KMS-11 (cell line): ENCODE measurements at regions not wholly inside any gene's neighbourhood (a gene's known extent, or its start where the extent isn't known, plus 50 kb on each side); places are given as distances from the start of the nearest gene placed in this dataset.

Experiments
- H2AFZ ChIP-seq: fragments of 200-600 bp; sonication (generic); 2 replicates; pipeline ENCODE4 v1.6.1; 2016; ENCODE audit warnings: antibody characterized with exemption, mixed run types, low read depth
- H3K27ac ChIP-seq: fragments of 200-600 bp; sonication (generic); 2 replicates; pipeline ENCODE4 v1.6.1; 2016; ENCODE audit warnings: mild to moderate bottlenecking, mixed run types
- H3K27me3 ChIP-seq: fragments of 200-600 bp; sonication (generic); 2 replicates; pipeline ENCODE4 v1.6.1; 2017; ENCODE audit warnings: mild to moderate bottlenecking, low read depth, mixed run types, moderate library complexity; ENCODE audit not compliant: insufficient read depth
- H3K36me3 ChIP-seq: fragments of 200-600 bp; sonication (generic); 2 replicates; pipeline ENCODE4 v1.6.1; 2017; ENCODE audit warnings: mild to moderate bottlenecking, mixed run types; ENCODE audit not compliant: insufficient read depth
- H3K4me1 ChIP-seq: fragments of 200-600 bp; sonication (generic); 2 replicates; pipeline ENCODE4 v1.6.1; 2016; ENCODE audit warnings: mild to moderate bottlenecking, low read depth, mixed run types; ENCODE audit not compliant: poor library complexity, severe bottlenecking
- H3K4me2 ChIP-seq: fragments of 200-600 bp; sonication (generic); 2 replicates; pipeline ENCODE4 v1.7.0; 2016; ENCODE audit warnings: mild to moderate bottlenecking, mixed run types
- H3K4me3 ChIP-seq: fragments of 200-600 bp; sonication (generic); IDR thresholded peaks from 2 replicates; pipeline ENCODE4 v1.6.1; 2017; ENCODE audit warnings: low read depth, low read length, mixed read lengths; ENCODE audit not compliant: insufficient read depth
- H3K79me2 ChIP-seq: fragments of 200-600 bp; sonication (generic); 2 replicates; pipeline ENCODE4 v1.6.1; 2016; ENCODE audit warnings: low read depth, mixed run types; ENCODE audit not compliant: insufficient read depth
- H3K9ac ChIP-seq: fragments of 200-600 bp; sonication (generic); 2 replicates; pipeline ENCODE4 v1.6.1; 2016; ENCODE audit warnings: mild to moderate bottlenecking, mixed run types
- H4K20me1 ChIP-seq: fragments of 200-600 bp; sonication (generic); 2 replicates; pipeline ENCODE4 v1.6.1; 2016; ENCODE audit warnings: mild to moderate bottlenecking, mixed run types; ENCODE audit not compliant: insufficient read depth
- CTCF ChIP-seq: fragments of 200-600 bp; sonication (generic); conservative IDR thresholded peaks from 2 replicates; pipeline ENCODE4 v1.6.1; 2017; ENCODE audit warnings: low read depth, mild to moderate bottlenecking, antibody characterized with exemption, low read length, moderate library complexity, mixed read lengths

DNA sequence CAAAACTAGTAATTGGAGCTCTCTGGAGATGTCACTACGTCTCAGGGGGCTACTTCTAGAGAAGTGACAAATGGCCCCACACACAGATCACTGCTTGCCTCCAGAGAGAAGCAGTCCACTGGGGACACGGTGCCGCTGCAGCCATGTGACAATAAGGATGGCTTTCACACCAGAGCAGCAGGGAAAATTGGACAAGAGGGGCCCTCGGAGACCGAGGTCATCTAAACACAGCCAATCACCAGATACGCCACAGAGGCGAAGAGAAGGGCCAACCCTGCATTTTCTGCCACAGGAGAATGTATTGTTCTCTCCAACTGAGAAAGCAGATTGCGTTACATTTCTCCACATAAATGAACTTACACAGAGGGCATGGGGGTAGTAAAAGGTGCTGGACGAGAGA is 51.2 kb upstream of the TIAM1 start:
- Histone ChIP-seq H3K36me3 (no peaks in the 10 kb centered on the region), H3K27ac (no peak overlapping the region), H4K20me1 (no peaks in the 10 kb centered on the region), H3K4me2 (no peak overlapping the region), H3K27me3 (no peaks in the 10 kb centered on the region), H2AFZ (no peak overlapping the region), H3K79me2 (no peaks in the 10 kb centered on the region), H3K4me3 (no peak overlapping the region), H3K9ac (no peak overlapping the region), H3K4me1 (peaks cover 37% of the 10 kb centered on the region)
- TF ChIP-seq CTCF = no peak

GRCh38 chr21:31394309-31394708 is 50.2 kb upstream of the TIAM1 start:
- no peak for TF ChIP-seq CTCF
- H3K9ac ChIP-seq = no peak overlapping the region

More at GRCh38 chr21:31394309-31394708, 50.2 kb upstream of the TIAM1 start:
- Histone ChIP-seq H3K36me3 (no peaks in the 10 kb centered on the region), H2AFZ (no peak overlapping the region), H3K79me2 (no peaks in the 10 kb centered on the region), H3K4me2 (no peak overlapping the region), H3K27me3 (no peaks in the 10 kb centered on the region), H3K27ac (no peak overlapping the region), H3K4me1 (peaks cover 28% of the 10 kb centered on the region), H4K20me1 (no peaks in the 10 kb centered on the region), H3K4me3 (no peak overlapping the region)
